AG08396 (cell line): ENCODE measurements at regions not wholly inside any gene's neighbourhood (a gene's known extent, or its start where the extent isn't known, plus 50 kb on each side); places are given as distances from the start of the nearest gene placed in this dataset.
"Not testable (repeated sequence)": the region's sequence is repeated elsewhere in the genome, so short reads cannot be mapped to it uniquely, and the experiment has no call there.

Experiments
- DNase-seq: peaks from one replicate; pipeline ENCODE4 v3.0.0; 2012; ENCODE audit warnings: low spot score, mixed read lengths

GRCh38 chr6:78807655-78808355, 59.5 kb upstream of the IRAK1BP1 start:
- not testable (repeated sequence) for DNase-seq

GRCh38 chr6:78808356-78808891, 58.9 kb upstream of the IRAK1BP1 start:
- no peak for DNase-seq

GRCh38 chr6:78808933-78809332, 58.4 kb upstream of the IRAK1BP1 start:
- no peak for DNase-seq

GRCh38 chr6:78810146-78810545, 57.2 kb upstream of the IRAK1BP1 start:
- peak; percentile 61 for DNase-seq

GRCh38 chr6:78810698-78811097, 56.7 kb upstream of the IRAK1BP1 start:
- DNase-seq = peak; percentile 25
